ENCODE measurements at regions not wholly inside any gene's neighbourhood (a gene's known extent, or its start where the extent isn't known, plus 50 kb on each side); places are given as distances from the start of the nearest gene placed in this dataset.

GRCh38 chr2:16561676-16562075 is 104.0 kb downstream of the CYRIA start:
- Histone ChIP-seq H3K27me3 (ENCODE audit: insufficient read depth, low read depth, low read length) (no peaks in the 10 kb centered on the region), H3F3A (ENCODE audit: insufficient read depth, low read length, poor library complexity, severe bottlenecking) (no peaks in the 10 kb centered on the region), H3K79me2 (replicated peaks; ENCODE audit: insufficient read depth, low read length) (no peaks in the 10 kb centered on the region), H3K4me3 (ENCODE audit: low read length) (no peak overlapping the region), H3K9ac (ENCODE audit: low read length) (no peak overlapping the region), H4K20me1 (ENCODE audit: insufficient read depth) (no peaks in the 10 kb centered on the region), H3K9me3 (ENCODE audit: low read length) (no peaks in the 10 kb centered on the region), H2AFZ (ENCODE audit: low read depth, low read length) (no peak overlapping the region), H3K4me2 (ENCODE audit: low read length) (no peak overlapping the region), H3K9me2 (ENCODE audit: insufficient read depth, low read length) (no peaks in the 10 kb centered on the region), H3K27ac (ENCODE audit: low read length) (no peak overlapping the region), H3K36me3 (ENCODE audit: insufficient read depth, low read length) (peaks cover 15% of the 10 kb centered on the region)
- TF ChIP-seq, protein P1, sequence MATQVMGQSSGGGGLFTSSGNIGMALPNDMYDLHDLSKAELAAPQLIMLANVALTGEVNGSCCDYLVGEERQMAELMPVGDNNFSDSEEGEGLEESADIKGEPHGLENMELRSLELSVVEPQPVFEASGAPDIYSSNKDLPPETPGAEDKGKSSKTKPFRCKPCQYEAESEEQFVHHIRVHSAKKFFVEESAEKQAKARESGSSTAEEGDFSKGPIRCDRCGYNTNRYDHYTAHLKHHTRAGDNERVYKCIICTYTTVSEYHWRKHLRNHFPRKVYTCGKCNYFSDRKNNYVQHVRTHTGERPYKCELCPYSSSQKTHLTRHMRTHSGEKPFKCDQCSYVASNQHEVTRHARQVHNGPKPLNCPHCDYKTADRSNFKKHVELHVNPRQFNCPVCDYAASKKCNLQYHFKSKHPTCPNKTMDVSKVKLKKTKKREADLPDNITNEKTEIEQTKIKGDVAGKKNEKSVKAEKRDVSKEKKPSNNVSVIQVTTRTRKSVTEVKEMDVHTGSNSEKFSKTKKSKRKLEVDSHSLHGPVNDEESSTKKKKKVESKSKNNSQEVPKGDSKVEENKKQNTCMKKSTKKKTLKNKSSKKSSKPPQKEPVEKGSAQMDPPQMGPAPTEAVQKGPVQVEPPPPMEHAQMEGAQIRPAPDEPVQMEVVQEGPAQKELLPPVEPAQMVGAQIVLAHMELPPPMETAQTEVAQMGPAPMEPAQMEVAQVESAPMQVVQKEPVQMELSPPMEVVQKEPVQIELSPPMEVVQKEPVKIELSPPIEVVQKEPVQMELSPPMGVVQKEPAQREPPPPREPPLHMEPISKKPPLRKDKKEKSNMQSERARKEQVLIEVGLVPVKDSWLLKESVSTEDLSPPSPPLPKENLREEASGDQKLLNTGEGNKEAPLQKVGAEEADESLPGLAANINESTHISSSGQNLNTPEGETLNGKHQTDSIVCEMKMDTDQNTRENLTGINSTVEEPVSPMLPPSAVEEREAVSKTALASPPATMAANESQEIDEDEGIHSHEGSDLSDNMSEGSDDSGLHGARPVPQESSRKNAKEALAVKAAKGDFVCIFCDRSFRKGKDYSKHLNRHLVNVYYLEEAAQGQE (IDR thresholded peaks at IDR 0.05; ENCODE audit: borderline replicate concordance), result no peak
- TF ChIP-seq CTCF (IDR thresholded peaks at IDR 0.05; ENCODE audit: poor library complexity, severe bottlenecking) (no peak), TAF1 (IDR thresholded peaks at IDR 0.05; ENCODE audit: low read depth) (no peak), RAD21 (conservative IDR thresholded peaks at IDR 0.05) (no peak), MXI1 (conservative IDR thresholded peaks at IDR 0.05; ENCODE audit: poor library complexity, severe bottlenecking) (no peak), SMC3 (conservative IDR thresholded peaks at IDR 0.05; ENCODE audit: poor library complexity) (no peak), EP300 (conservative IDR thresholded peaks at IDR 0.05; ENCODE audit: poor library complexity, severe bottlenecking) (no peak), POLR2AphosphoS5 (IDR thresholded peaks at IDR 0.05) (no peak), EZH2 (IDR thresholded peaks at IDR 0.05; ENCODE audit: borderline replicate concordance, insufficient read depth, low read length, poor library complexity, severe bottlenecking) (no peak)

GRCh38 chr2:16561251-16561650 is 104.4 kb downstream of the CYRIA start:
- H4K20me1 ChIP-seq (ENCODE audit: insufficient read depth), result no peaks in the 10 kb centered on the region
- no peak overlapping the region for H3K4me2 ChIP-seq (ENCODE audit: low read length)
- H3K9me3 ChIP-seq (ENCODE audit: low read length), result no peaks in the 10 kb centered on the region
- H3K27ac ChIP-seq (ENCODE audit: low read length), result no peak overlapping the region
- no peak overlapping the region for H3K4me3 ChIP-seq (ENCODE audit: low read length)
- H2AFZ ChIP-seq (ENCODE audit: low read depth, low read length), result no peak overlapping the region
- no peaks in the 10 kb centered on the region for H3K79me2 ChIP-seq (replicated peaks; ENCODE audit: insufficient read depth, low read length)
- no peaks in the 10 kb centered on the region for H3K27me3 ChIP-seq (ENCODE audit: insufficient read depth, low read depth, low read length)
- TF ChIP-seq RAD21 (conservative IDR thresholded peaks at IDR 0.05) (no peak), MXI1 (conservative IDR thresholded peaks at IDR 0.05; ENCODE audit: poor library complexity, severe bottlenecking) (no peak), POLR2AphosphoS5 (IDR thresholded peaks at IDR 0.05) (no peak)
- TF ChIP-seq, protein P1 (IDR thresholded peaks at IDR 0.05; ENCODE audit: borderline replicate concordance), result no peak
- no peaks in the 10 kb centered on the region for H3F3A ChIP-seq (ENCODE audit: insufficient read depth, low read length, poor library complexity, severe bottlenecking)
- H3K9ac ChIP-seq (ENCODE audit: low read length), result no peak overlapping the region
- no peaks in the 10 kb centered on the region for H3K9me2 ChIP-seq (ENCODE audit: insufficient read depth, low read length)
- peaks cover 15% of the 10 kb centered on the region for H3K36me3 ChIP-seq (ENCODE audit: insufficient read depth, low read length)
